ENCODE measurements at regions not wholly inside any gene's neighbourhood (a gene's known extent, or its start where the extent isn't known, plus 50 kb on each side); places are given as distances from the start of the nearest gene placed in this dataset.
"Not testable (repeated sequence)": the region's sequence is repeated elsewhere in the genome, so short reads cannot be mapped to it uniquely, and the experiment has no call there.

DNA sequence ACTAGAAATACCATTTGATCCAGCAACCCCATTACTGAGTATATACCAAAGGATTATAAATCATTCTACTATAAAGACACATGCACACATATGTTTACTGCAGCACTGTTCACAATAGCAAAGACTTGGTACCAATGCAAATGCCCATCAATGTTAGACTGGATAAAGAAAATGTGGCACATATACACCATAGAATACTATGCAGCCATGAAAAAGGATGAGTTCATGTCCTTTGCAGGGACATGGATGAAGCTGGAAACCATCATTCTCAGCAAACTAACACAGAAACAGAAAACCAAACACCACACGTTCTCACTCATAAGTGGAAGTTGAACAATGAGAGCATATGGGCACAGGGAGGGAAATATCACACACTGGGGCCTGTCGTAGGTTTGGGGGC, 106.0 kb downstream of the SPATA18 start:
- not testable (repeated sequence) for H3K36me3 Mint-ChIP-seq (ENCODE audit: low read depth); H3K4me3 Mint-ChIP-seq; H3K27ac Mint-ChIP-seq; H3K4me1 Mint-ChIP-seq; H3K9me3 Mint-ChIP-seq; H3K27me3 Mint-ChIP-seq; ATAC-seq (replicated peaks)

GRCh38 chr4:52157641-52158316, 106.7 kb downstream of the SPATA18 start:
- Mint-ChIP-seq H3K4me1 (no peaks in the 10 kb centered on the region), H3K9me3 (no peaks in the 10 kb centered on the region), H3K36me3 (ENCODE audit: low read depth) (no peaks in the 10 kb centered on the region), H3K27ac (no peak overlapping the region), H3K27me3 (no peaks in the 10 kb centered on the region), H3K4me3 (no peak overlapping the region)
- ATAC-seq (replicated peaks): no peak

GRCh38 chr4:52160859-52161258, 109.8 kb downstream of the SPATA18 start:
- ATAC-seq (replicated peaks): no peak
- no peaks in the 10 kb centered on the region for H3K4me1 Mint-ChIP-seq
- H3K27me3 Mint-ChIP-seq: no peaks in the 10 kb centered on the region
- no peak overlapping the region for H3K4me3 Mint-ChIP-seq
- no peaks in the 10 kb centered on the region for H3K9me3 Mint-ChIP-seq
- no peaks in the 10 kb centered on the region for H3K36me3 Mint-ChIP-seq (ENCODE audit: low read depth)
- no peak overlapping the region for H3K27ac Mint-ChIP-seq

DNA sequence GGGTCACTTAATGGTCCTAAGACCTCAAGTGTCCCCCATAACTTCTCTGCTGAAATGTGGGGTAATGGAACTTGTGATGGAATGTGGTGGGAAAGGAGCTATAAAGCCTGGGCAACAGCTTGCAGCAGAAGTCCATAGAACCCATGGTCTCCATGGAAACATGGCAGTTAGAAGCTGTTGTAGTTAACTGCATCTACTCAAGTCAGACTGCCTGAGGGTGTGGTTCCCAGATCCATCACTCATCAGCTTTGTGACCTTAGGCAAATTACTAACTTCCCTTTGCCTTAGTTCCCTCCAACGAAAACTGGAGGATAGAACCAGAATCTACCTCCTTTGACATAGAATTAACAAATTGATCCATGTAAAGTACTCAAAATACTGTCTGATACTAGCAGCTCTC, 113.0 kb downstream of the SPATA18 start:
- Mint-ChIP-seq H3K4me3 (no peak overlapping the region), H3K9me3 (no peaks in the 10 kb centered on the region), H3K36me3 (ENCODE audit: low read depth) (no peaks in the 10 kb centered on the region), H3K27ac (no peak overlapping the region), H3K4me1 (no peaks in the 10 kb centered on the region), H3K27me3 (no peaks in the 10 kb centered on the region)
- ATAC-seq (replicated peaks): no peak

DNA sequence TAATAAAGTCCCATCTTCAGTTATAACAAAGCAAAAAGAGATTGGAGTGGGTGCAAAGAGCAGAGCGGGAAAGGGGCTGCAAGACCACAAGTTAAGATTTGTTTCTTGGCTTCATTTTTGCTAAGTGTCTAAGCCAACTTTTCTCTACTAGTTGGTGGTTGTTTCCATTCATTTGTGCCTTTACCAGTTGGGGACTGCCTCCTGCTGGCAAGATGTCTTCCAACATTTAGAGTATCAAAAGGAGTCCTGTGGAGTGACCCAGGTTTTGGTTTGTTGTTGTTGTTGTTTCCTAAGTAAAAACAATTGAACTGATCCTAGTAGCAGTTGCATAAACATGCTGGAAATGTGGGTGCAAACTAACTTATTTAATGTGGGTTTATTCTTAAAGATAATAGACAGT, 121.1 kb downstream of the SPATA18 start:
- no peak for ATAC-seq (replicated peaks)
- H3K9me3 Mint-ChIP-seq: peaks cover 11% of the 10 kb centered on the region
- H3K4me1 Mint-ChIP-seq: no peaks in the 10 kb centered on the region
- H3K27ac Mint-ChIP-seq: no peak overlapping the region
- no peak overlapping the region for H3K4me3 Mint-ChIP-seq
- H3K36me3 Mint-ChIP-seq (ENCODE audit: low read depth): no peaks in the 10 kb centered on the region
- peaks cover 7% of the 10 kb centered on the region for H3K27me3 Mint-ChIP-seq

DNA sequence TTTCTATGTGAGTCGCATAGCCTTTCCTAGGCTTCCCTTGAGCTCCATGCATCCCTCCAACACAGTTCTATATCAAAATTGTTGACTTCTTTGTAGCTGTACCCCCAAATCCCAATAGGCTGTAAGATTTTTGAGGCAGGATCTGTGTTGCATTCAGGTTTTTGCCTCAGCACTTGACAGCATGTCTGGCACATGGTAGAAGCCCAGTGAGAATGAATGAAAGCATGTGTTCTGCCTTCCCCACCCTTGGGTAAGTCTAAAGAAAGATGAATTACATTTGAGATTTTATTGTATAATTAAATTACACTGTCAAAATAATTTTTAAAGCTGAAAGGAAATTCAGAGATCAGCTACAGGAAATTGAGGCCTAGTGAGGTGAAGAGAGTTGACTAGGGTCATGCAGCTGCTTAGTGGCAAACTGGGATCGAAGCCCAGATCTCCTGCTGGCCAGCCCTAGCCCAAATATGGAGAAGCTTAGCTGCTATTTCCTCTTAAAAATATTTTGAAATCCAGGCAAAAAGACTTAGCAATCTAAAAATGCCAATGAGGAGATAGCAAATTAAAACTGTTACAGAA, 122.5 kb downstream of the SPATA18 start:
- no peak for ATAC-seq (replicated peaks)
- Mint-ChIP-seq H3K27me3 (peaks cover 9% of the 10 kb centered on the region), H3K9me3 (peaks cover 11% of the 10 kb centered on the region), H3K4me1 (no peaks in the 10 kb centered on the region), H3K27ac (no peak overlapping the region), H3K4me3 (no peak overlapping the region), H3K36me3 (ENCODE audit: low read depth) (no peaks in the 10 kb centered on the region)

DNA sequence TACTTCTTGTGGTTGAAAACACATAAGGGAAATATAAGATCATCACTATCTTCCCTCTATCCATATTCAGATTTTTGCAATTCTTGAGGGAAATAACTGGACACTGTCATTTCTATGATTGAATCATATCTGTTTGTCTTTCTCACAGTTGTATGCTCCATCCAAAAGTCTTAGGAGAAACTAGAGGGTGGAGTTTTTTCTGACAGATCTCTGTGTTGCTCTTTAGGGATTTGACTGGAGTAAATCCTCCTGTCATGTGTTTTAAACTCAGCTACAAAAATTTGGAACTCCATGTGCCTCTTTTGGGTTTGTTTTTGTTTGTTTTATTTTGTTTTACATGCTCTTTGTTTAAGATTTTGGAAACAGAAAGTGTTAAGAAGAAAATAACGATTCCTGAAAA, 136.5 kb downstream of the SPATA18 start:
- Mint-ChIP-seq H3K27ac (no peak overlapping the region), H3K27me3 (no peaks in the 10 kb centered on the region)

GRCh38 chr4:52192001-52192400, 140.9 kb downstream of the SPATA18 start:
- H3K4me3 Mint-ChIP-seq: no peak overlapping the region
- H3K4me1 Mint-ChIP-seq: no peaks in the 10 kb centered on the region
- H3K9me3 Mint-ChIP-seq: no peaks in the 10 kb centered on the region
- peaks cover 4% of the 10 kb centered on the region for H3K27me3 Mint-ChIP-seq
- no peak for ATAC-seq (replicated peaks)
- no peaks in the 10 kb centered on the region for H3K36me3 Mint-ChIP-seq (ENCODE audit: low read depth)
- H3K27ac Mint-ChIP-seq: no peak overlapping the region

More for the DNA sequence above, 136.5 kb downstream of the SPATA18 start:
- Mint-ChIP-seq H3K9me3 (no peaks in the 10 kb centered on the region), H3K36me3 (ENCODE audit: low read depth) (no peaks in the 10 kb centered on the region), H3K4me1 (no peaks in the 10 kb centered on the region), H3K4me3 (no peak overlapping the region)
- ATAC-seq (replicated peaks): no peak

DNA sequence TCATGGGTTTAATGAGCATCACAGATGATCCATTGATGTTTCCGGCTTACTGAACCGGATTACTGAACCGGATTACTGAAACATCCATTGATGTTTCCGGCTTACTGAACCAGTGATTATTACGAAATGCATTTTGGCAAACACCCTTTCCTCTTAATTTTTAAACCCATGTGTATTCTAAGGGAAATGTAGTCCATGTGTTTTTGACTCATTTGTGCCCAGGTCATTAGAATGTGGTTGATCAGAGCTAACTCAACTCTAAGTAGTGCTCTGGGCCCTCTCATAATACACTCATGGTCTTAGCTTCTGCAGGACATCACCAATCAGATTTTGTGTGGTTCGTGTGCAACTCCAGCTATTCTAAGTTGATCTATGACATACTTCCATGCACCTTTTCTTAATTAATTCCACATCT, 141.6 kb downstream of the SPATA18 start:
- Mint-ChIP-seq H3K9me3 (no peaks in the 10 kb centered on the region), H3K4me3 (no peak overlapping the region), H3K27ac (no peak overlapping the region), H3K36me3 (ENCODE audit: low read depth) (no peaks in the 10 kb centered on the region), H3K4me1 (no peaks in the 10 kb centered on the region), H3K27me3 (peaks cover 4% of the 10 kb centered on the region)
- no peak for ATAC-seq (replicated peaks)

DNA sequence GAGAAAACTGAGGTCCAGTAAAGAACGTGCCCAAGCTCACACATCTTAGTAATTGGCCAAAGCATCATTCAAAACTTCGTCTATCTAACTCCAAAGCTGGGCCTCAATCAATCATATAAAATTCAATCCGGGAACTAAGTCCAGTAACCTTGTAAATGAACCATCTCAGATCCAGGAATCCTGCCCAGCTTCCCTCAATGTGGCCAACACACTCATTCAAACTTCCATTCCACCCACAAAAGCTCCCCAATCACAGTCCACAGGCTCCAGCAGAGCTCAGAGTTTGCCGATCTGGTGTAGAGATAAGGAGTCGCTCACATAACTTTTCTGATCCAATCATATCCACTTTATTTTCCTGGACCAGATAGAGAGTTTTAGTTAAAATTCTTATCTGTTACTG, 144.8 kb downstream of the SPATA18 start:
- no peak overlapping the region for H3K4me3 Mint-ChIP-seq
- no peaks in the 10 kb centered on the region for H3K4me1 Mint-ChIP-seq
- no peak overlapping the region for H3K27ac Mint-ChIP-seq
- H3K36me3 Mint-ChIP-seq (ENCODE audit: low read depth): no peaks in the 10 kb centered on the region
- no peak for ATAC-seq (replicated peaks)
- peaks cover 4% of the 10 kb centered on the region for H3K27me3 Mint-ChIP-seq
- H3K9me3 Mint-ChIP-seq: no peaks in the 10 kb centered on the region

GRCh38 chr4:52196606-52197130, 145.6 kb downstream of the SPATA18 start:
- Mint-ChIP-seq H3K36me3 (ENCODE audit: low read depth) (no peaks in the 10 kb centered on the region), H3K4me3 (no peak overlapping the region), H3K4me1 (no peaks in the 10 kb centered on the region), H3K27me3 (peaks cover 4% of the 10 kb centered on the region), H3K27ac (no peak overlapping the region), H3K9me3 (no peaks in the 10 kb centered on the region)
- ATAC-seq (replicated peaks): no peak

DNA sequence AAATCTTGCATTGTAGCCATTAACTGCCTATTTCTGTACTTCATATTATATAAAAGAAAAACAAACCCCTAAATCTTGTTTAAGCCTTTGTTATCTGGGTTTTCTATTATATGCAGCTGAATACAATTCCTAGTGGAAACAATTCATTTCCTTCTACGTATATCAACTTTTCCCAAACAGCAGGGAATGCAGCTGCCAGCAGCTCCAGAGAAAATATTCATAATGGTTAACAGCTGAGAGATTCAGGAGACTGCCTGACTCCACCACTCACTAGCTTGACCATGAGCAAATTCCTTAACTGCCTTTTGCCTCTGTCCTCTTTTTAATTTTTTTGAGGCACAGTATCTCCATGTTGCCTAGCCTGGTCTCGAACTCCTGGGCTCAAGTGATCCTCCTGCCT, 146.2 kb downstream of the SPATA18 start:
- no peaks in the 10 kb centered on the region for H3K36me3 Mint-ChIP-seq (ENCODE audit: low read depth)
- no peaks in the 10 kb centered on the region for H3K9me3 Mint-ChIP-seq
- no peak overlapping the region for H3K27ac Mint-ChIP-seq
- H3K4me3 Mint-ChIP-seq: no peak overlapping the region
- peaks cover 4% of the 10 kb centered on the region for H3K27me3 Mint-ChIP-seq
- ATAC-seq (replicated peaks): no peak
- no peaks in the 10 kb centered on the region for H3K4me1 Mint-ChIP-seq

DNA sequence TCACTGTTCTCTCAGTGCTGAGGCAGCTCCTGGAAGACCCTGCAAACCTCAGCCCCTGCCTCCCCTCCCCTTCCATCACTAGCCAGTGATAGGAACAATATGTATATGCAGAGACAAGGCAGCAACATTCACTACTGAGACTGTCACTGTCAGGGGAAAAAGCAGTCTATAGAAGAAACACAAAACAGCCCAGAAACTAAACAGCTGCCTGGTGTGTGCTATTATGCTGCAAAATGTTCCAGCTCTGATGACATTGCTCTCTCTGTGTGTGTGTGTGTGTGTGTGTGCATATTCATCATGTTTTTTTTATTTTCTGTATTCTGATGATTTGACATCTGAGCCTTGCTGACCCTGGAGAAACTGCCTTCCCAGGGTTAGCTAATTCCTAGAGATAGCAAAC, 147.2 kb downstream of the SPATA18 start:
- Mint-ChIP-seq H3K27ac (no peak overlapping the region), H3K27me3 (peaks cover 4% of the 10 kb centered on the region), H3K4me1 (no peaks in the 10 kb centered on the region), H3K9me3 (no peaks in the 10 kb centered on the region), H3K36me3 (ENCODE audit: low read depth) (no peaks in the 10 kb centered on the region), H3K4me3 (no peak overlapping the region)
- ATAC-seq (replicated peaks): no peak

DNA sequence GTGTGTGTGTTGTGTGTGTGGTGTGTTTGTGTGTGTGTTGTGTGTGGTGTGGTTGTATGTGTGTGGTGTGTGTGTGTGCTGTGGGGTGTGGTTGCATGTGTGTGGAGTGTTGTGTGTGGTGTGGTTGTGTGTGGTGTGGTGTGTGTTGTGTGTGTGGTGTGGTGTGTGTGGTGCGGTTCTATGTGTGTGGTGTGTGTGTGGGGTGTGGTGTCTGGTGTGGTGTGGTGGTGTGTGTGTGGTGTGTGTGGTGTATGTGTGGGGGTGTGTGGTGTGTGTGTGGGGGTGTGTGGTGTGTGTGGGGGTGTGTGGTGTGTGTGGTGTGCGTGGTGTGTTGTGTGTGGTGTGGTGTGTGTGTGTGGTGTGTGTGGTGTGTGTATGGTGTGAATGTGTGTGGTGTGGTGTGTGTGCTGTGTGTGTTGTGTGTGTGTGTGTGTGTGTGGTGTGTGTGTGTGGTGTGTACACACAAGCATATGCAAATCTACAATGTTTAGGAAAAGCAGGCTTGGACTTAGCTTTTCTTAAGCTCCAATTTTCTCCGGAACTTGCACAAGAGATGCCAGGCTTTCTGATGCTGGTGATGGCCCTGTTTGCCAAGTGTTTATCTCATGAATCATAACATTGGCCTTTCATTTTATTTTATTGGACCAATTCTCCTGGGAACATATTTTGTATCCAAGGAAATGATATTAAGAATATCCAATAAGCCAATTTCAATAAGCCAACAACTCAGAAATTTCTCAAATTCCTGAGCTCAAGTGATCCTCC, 148.7 kb downstream of the SPATA18 start:
- Mint-ChIP-seq H3K36me3 (ENCODE audit: low read depth) (no peaks in the 10 kb centered on the region), H3K27ac (no peak overlapping the region), H3K4me3 (no peak overlapping the region), H3K27me3 (peaks cover 4% of the 10 kb centered on the region), H3K9me3 (no peaks in the 10 kb centered on the region), H3K4me1 (no peaks in the 10 kb centered on the region)
- ATAC-seq (replicated peaks): no peak

DNA sequence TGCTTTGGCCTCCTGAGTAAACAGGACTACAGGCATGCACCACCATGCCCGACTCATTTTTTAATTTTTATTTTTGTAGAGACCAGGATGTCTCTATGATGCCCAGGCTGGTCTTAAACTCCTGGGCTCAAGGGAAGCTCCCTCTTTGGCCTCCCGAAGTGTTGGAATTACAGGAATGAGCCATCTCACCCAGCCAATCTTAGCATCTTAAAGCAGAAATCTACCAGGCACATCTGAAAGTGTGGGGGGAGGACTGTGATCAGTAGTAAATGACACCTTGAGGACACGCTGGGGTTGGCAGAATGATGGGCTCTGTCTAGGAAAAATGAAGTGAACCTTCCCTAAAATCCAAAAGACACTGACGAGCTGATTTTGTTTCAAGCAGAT, 149.2 kb downstream of the SPATA18 start:
- H3K27ac Mint-ChIP-seq: no peak overlapping the region
- H3K4me3 Mint-ChIP-seq: no peak overlapping the region
- H3K36me3 Mint-ChIP-seq (ENCODE audit: low read depth): no peaks in the 10 kb centered on the region
- no peaks in the 10 kb centered on the region for H3K4me1 Mint-ChIP-seq
- no peak for ATAC-seq (replicated peaks)
- H3K27me3 Mint-ChIP-seq: peaks cover 4% of the 10 kb centered on the region
- no peaks in the 10 kb centered on the region for H3K9me3 Mint-ChIP-seq

All from activated T-helper 17 cell treated with anti-CD3 and anti-CD28 coated beads, Interleukin-2, amount 50 U/mL, for 72 hours (primary cell).